ENCODE measurements at regions not wholly inside any gene's neighbourhood (a gene's known extent, or its start where the extent isn't known, plus 50 kb on each side); places are given as distances from the start of the nearest gene placed in this dataset.

GRCh38 chr1:239023732-239024360 lies 362.5 kb upstream of the CHRM3 start:
- TF ChIP-seq POLR2A (IDR thresholded peaks at IDR 0.05; ENCODE audit: insufficient read depth in 1 of 2, low read depth in 2 of 2, low read length in 2 of 2) = no peak
- TF ChIP-seq, protein P1, sequence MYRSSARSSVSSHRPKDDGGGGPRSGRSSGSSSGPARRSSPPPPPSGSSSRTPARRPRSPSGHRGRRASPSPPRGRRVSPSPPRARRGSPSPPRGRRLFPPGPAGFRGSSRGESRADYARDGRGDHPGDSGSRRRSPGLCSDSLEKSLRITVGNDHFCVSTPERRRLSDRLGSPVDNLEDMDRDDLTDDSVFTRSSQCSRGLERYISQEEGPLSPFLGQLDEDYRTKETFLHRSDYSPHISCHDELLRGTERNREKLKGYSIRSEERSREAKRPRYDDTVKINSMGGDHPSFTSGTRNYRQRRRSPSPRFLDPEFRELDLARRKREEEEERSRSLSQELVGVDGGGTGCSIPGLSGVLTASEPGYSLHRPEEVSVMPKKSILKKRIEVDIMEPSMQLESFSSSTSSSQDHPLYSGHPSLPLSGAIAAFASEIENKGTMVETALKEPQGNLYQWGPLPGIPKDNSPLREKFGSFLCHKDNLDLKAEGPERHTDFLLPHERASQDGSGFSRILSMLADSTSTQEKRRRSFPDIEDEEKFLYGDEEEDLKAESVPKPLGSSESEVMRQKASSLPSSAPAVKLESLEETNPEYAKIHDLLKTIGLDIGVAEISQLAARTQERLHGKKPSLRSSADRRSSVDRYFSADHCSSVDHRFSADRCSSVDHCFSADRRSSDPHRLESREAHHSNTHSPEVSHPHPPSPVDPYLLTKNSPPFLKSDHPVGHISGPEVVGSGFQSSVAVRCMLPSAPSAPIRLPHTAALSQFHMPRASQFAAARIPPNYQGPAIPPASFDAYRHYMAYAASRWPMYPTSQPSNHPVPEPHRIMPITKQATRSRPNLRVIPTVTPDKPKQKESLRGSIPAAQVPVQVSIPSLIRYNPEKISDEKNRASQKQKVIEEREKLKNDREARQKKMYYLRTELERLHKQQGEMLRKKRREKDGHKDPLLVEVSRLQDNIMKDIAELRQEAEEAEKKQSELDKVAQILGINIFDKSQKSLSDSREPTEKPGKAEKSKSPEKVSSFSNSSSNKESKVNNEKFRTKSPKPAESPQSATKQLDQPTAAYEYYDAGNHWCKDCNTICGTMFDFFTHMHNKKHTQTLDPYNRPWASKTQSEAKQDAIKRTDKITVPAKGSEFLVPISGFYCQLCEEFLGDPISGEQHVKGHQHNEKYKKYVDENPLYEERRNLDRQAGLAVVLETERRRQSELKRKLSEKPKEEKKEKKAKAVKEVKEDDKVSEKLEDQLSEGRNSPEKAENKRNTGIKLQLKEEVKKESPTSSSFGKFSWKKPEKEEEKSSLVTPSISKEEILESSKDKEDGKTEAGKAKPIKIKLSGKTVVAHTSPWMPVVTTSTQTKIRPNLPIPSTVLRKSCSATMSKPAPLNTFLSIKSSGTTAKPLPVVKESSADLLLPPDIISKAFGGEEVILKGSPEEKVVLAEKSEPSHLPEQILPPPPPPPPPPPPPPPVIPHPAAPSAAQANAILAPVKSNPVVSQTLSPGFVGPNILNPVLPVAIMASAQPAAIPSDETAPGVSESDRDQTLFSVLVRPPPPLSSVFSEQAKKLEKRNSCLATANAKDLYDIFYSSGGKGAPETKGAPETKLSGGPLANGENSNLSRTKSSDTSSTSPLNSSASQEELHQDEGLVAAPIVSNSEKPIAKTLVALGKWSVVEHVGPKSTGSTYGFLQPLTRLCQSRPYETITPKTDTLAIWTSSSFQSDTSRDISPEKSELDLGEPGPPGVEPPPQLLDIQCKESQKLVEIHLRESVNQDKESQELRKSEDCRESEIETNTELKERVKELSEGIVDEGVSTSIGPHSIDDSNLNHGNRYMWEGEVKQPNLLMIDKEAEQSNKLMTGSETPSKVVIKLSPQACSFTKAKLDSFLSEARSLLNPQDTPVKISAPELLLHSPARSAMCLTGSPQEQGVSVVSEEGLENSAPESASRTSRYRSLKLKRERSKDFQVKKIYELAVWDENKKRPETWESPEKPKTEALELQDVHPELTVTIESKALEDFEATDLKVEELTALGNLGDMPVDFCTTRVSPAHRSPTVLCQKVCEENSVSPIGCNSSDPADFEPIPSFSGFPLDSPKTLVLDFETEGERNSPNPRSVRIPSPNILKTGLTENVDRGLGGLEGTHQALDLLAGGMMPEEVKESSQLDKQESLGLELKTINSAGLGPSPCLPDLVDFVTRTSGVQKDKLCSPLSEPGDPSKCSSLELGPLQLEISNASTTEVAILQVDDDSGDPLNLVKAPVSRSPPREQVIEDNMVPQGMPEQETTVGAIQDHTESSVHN (CRISPR knock-in tag; IDR thresholded peaks at IDR 0.05) = no peak
- TF ChIP-seq NR2F6 (IDR thresholded peaks at IDR 0.05) = no peak
- no peak for TF ChIP-seq NR2F6 (CRISPR knock-in tag; IDR thresholded peaks at IDR 0.05)
- no peak for TF ChIP-seq ZNF33B (CRISPR knock-in tag; IDR thresholded peaks at IDR 0.05)
- TF ChIP-seq ZNF160 (CRISPR knock-in tag; IDR thresholded peaks at IDR 0.05) = no peak
- TF ChIP-seq ZNF598 (CRISPR knock-in tag; IDR thresholded peaks at IDR 0.05; ENCODE audit: borderline replicate concordance) = no peak
- no peak for TF ChIP-seq ZNF30 (CRISPR knock-in tag; IDR thresholded peaks at IDR 0.05)
- TF ChIP-seq POLR2AphosphoS5 (IDR thresholded peaks at IDR 0.05; ENCODE audit: low read depth, low read length) = no peak
- TF ChIP-seq CTCF (CRISPR knock-in tag; IDR thresholded peaks at IDR 0.05) = no peak
- no peak for TF ChIP-seq ZNF770 (CRISPR knock-in tag; IDR thresholded peaks at IDR 0.05)
- no peak for TF ChIP-seq ZNF878 (CRISPR knock-in tag; IDR thresholded peaks at IDR 0.05)
